ENCODE measurements at regions not wholly inside any gene's neighbourhood (a gene's known extent, or its start where the extent isn't known, plus 50 kb on each side); places are given as distances from the start of the nearest gene placed in this dataset.
"Not testable (repeated sequence)": the region's sequence is repeated elsewhere in the genome, so short reads cannot be mapped to it uniquely, and the experiment has no call there.

DNA sequence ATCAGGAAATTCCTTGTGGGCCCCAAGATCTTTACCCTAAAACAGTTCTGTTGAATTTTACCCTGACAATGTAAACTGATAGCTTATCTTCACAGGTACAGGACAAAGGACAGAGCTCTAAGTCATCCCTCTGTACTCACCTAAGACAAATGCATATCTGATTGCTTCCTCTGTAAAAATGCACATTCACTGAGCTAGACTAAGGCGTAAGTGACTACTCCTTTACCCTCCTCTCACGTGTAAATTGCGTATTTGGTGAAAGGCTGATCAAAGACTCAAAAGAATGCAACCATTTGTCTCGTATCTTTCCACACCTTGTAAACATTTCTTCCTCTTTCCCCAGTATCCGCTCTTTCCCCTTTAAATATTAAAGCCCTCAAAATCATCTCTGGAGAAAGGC is 80.6 kb upstream of the LRCH1 start (continued):
- TF ChIP-seq, protein P1, sequence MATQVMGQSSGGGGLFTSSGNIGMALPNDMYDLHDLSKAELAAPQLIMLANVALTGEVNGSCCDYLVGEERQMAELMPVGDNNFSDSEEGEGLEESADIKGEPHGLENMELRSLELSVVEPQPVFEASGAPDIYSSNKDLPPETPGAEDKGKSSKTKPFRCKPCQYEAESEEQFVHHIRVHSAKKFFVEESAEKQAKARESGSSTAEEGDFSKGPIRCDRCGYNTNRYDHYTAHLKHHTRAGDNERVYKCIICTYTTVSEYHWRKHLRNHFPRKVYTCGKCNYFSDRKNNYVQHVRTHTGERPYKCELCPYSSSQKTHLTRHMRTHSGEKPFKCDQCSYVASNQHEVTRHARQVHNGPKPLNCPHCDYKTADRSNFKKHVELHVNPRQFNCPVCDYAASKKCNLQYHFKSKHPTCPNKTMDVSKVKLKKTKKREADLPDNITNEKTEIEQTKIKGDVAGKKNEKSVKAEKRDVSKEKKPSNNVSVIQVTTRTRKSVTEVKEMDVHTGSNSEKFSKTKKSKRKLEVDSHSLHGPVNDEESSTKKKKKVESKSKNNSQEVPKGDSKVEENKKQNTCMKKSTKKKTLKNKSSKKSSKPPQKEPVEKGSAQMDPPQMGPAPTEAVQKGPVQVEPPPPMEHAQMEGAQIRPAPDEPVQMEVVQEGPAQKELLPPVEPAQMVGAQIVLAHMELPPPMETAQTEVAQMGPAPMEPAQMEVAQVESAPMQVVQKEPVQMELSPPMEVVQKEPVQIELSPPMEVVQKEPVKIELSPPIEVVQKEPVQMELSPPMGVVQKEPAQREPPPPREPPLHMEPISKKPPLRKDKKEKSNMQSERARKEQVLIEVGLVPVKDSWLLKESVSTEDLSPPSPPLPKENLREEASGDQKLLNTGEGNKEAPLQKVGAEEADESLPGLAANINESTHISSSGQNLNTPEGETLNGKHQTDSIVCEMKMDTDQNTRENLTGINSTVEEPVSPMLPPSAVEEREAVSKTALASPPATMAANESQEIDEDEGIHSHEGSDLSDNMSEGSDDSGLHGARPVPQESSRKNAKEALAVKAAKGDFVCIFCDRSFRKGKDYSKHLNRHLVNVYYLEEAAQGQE (IDR thresholded peaks at IDR 0.05) = no peak
- TF ChIP-seq SP1 (IDR thresholded peaks at IDR 0.05) (no peak), YY1 (IDR thresholded peaks at IDR 0.05) (no peak)

DNA sequence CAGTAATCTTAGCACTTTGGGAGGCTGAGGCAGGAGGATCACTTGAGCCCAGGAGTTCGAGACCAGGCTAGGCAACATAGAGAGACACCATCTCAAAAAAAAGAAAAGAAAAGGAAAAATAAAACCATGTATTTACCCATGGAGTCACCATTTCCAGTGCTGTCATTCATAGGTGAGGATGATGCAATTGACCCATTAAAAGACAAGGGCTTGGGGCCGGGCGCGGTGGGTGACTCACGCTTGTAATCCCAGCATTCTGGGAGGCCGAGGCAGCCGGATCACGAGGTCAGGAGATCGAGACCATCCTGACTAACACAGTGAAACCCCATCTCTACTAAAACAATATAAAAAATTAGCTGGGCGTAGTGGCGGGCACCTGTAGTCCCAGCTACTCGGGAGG is 82.6 kb upstream of the RUBCNL start:
- not testable (repeated sequence) for H3K9me3 ChIP-seq (ENCODE audit: control insufficient read depth in 4 of 4, low read length in 3 of 4); H3K4me1 ChIP-seq (ENCODE audit: control insufficient read depth in 4 of 4, insufficient read depth in 4 of 4, low read length in 3 of 4); H3K9ac ChIP-seq (ENCODE audit: low read depth in 1 of 2, low read length in 2 of 2); H3K4me3 ChIP-seq (ENCODE audit: low read depth in 1 of 3, low read length in 3 of 3); DNase-seq (ENCODE audit: low spot score); H3K27ac ChIP-seq (ENCODE audit: low read depth in 1 of 2, low read length in 2 of 2); H3K36me3 ChIP-seq (ENCODE audit: control insufficient read depth in 4 of 4, insufficient read depth in 3 of 4, low read depth in 1 of 4, low read length in 3 of 4); H3K27me3 ChIP-seq (ENCODE audit: control insufficient read depth in 4 of 4, insufficient read depth in 4 of 4, low read length in 3 of 4)
- 95% methylated on average over 12 of the region's 12 CpGs for WGBS

DNA sequence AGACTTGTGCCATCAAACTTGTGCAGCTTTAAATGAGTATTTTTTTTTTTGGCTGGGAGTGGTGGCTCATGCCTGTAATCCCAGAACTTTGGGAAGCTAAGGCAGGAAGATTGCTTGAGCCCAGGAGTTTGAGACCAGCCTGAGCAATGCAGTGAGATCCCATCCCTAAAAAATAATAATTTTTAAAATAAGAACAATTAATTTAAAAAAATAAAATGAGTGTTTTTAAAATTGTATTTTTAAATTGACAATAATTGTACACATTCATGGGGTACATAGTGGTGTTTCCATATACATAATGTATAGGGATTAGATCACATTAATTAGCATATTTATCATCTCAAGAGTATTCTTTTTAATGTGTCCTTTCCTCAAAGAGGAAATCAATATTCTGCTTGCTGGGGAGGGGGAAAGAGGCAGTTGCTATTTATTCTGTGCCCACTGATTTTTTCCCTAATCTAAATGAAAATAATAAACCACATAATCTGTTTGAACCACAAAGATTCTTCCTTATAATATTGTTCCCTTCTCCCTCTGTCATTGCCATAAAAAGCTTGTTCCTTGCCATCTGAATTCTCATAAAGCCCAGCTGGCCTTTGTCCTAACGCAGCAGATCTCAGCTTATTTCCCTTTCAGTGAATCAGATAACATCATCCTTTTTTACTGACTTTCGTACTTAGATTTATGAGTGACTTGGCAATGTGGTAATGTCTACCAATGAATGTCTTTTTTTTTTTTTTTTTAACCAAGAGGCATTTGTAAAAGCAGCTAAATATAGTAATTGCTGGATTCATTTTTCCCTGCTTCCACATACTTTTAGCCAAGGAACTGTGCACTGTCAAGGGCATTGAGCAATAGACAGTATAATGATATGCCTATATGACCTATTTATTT is 81.8 kb upstream of the RUBCNL start:
- WGBS = 53% methylated on average over 2 of the region's 2 CpGs
- no peak for TF ChIP-seq TAF1 (conservative IDR thresholded peaks at IDR 0.05)
- TF ChIP-seq NR2F2 (IDR thresholded peaks at IDR 0.05) = no peak
- TF ChIP-seq, protein P2, sequence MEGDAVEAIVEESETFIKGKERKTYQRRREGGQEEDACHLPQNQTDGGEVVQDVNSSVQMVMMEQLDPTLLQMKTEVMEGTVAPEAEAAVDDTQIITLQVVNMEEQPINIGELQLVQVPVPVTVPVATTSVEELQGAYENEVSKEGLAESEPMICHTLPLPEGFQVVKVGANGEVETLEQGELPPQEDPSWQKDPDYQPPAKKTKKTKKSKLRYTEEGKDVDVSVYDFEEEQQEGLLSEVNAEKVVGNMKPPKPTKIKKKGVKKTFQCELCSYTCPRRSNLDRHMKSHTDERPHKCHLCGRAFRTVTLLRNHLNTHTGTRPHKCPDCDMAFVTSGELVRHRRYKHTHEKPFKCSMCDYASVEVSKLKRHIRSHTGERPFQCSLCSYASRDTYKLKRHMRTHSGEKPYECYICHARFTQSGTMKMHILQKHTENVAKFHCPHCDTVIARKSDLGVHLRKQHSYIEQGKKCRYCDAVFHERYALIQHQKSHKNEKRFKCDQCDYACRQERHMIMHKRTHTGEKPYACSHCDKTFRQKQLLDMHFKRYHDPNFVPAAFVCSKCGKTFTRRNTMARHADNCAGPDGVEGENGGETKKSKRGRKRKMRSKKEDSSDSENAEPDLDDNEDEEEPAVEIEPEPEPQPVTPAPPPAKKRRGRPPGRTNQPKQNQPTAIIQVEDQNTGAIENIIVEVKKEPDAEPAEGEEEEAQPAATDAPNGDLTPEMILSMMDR (IDR thresholded peaks at IDR 0.05; ENCODE audit: low read depth, low read length, missing input control) = no peak
- TF ChIP-seq RXRA (IDR thresholded peaks at IDR 0.05) = no peak
- TF ChIP-seq SP1 (IDR thresholded peaks at IDR 0.05) = no peak
- no peak for TF ChIP-seq GABPA (IDR thresholded peaks at IDR 0.05 in 1 of 2, conservative IDR thresholded peaks at IDR 0.05 in 1 of 2)
- no peak for TF ChIP-seq RAD21 (IDR thresholded peaks at IDR 0.05)
- TF ChIP-seq, protein P1 (IDR thresholded peaks at IDR 0.05) = no peak
- Histone ChIP-seq H3K27me3 (ENCODE audit: control insufficient read depth in 4 of 4, insufficient read depth in 4 of 4, low read length in 3 of 4) (no peaks in the 10 kb centered on the region), H3K36me3 (ENCODE audit: control insufficient read depth in 4 of 4, insufficient read depth in 3 of 4, low read depth in 1 of 4, low read length in 3 of 4) (no peaks in the 10 kb centered on the region), H3K27ac (ENCODE audit: low read depth in 1 of 2, low read length in 2 of 2) (no peak overlapping the region), H3K9me3 (ENCODE audit: control insufficient read depth in 4 of 4, low read length in 3 of 4) (no peaks in the 10 kb centered on the region), H3K4me1 (ENCODE audit: control insufficient read depth in 4 of 4, insufficient read depth in 4 of 4, low read length in 3 of 4) (no peaks in the 10 kb centered on the region), H3K9ac (ENCODE audit: low read depth in 1 of 2, low read length in 2 of 2) (no peak overlapping the region), H3K4me3 (ENCODE audit: low read depth in 1 of 3, low read length in 3 of 3) (no peak overlapping the region)
- no peak for DNase-seq (ENCODE audit: low spot score)

DNA sequence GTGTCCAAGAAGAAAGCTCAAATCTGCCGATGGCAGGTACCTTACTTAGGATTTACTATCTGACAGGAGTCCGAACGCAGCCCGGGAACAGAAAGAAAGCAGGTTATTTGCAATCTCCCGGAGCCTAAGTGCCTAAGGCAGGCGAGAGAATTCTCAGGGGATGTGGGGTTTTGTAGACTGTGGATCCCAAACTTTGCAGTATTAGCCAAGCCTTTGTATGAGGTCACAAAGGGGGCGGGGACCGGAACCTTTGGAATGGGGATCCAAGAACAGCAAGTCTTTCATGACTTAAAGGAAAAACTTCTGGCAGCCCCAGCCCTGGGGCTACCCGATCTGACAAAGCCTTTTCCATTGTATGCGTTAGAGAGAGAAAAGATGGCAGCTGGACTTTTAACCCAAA is 80.6 kb upstream of the RUBCNL start:
- not testable (repeated sequence) for H3K4me1 ChIP-seq (ENCODE audit: control insufficient read depth in 4 of 4, insufficient read depth in 4 of 4, low read length in 3 of 4); H3K9me3 ChIP-seq (ENCODE audit: control insufficient read depth in 4 of 4, low read length in 3 of 4); H3K27ac ChIP-seq (ENCODE audit: low read depth in 1 of 2, low read length in 2 of 2); DNase-seq (ENCODE audit: low spot score); H3K36me3 ChIP-seq (ENCODE audit: control insufficient read depth in 4 of 4, insufficient read depth in 3 of 4, low read depth in 1 of 4, low read length in 3 of 4); H3K9ac ChIP-seq (ENCODE audit: low read depth in 1 of 2, low read length in 2 of 2); H3K27me3 ChIP-seq (ENCODE audit: control insufficient read depth in 4 of 4, insufficient read depth in 4 of 4, low read length in 3 of 4); H3K4me3 ChIP-seq (ENCODE audit: low read depth in 1 of 3, low read length in 3 of 3)
- 83% methylated on average over 10 of the region's 10 CpGs for WGBS

DNA sequence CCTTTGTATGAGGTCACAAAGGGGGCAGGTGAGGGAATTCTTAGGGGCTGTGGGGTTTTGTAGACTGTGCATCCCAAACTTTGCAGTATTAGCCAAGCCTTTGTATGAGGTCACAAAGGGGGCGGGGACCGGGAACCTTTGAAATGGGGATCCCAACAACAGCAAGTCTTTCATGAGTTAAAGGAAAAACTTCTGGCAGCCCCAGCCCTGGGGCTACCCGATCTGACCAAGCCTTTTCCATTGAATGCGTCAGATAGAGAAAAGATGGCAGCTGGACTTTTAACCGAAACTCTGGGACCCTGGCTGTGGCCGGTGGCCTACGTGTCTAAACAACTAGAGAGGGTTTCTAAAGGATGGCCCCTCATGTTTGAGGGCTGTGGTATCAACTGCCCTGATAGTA is 79.0 kb upstream of the RUBCNL start:
- not testable (repeated sequence) for H3K4me3 ChIP-seq (ENCODE audit: low read depth in 1 of 3, low read length in 3 of 3); H3K4me1 ChIP-seq (ENCODE audit: control insufficient read depth in 4 of 4, insufficient read depth in 4 of 4, low read length in 3 of 4); H3K9ac ChIP-seq (ENCODE audit: low read depth in 1 of 2, low read length in 2 of 2); H3K9me3 ChIP-seq (ENCODE audit: control insufficient read depth in 4 of 4, low read length in 3 of 4); H3K27me3 ChIP-seq (ENCODE audit: control insufficient read depth in 4 of 4, insufficient read depth in 4 of 4, low read length in 3 of 4); H3K27ac ChIP-seq (ENCODE audit: low read depth in 1 of 2, low read length in 2 of 2); DNase-seq (ENCODE audit: low spot score); H3K36me3 ChIP-seq (ENCODE audit: control insufficient read depth in 4 of 4, insufficient read depth in 3 of 4, low read depth in 1 of 4, low read length in 3 of 4)
- WGBS = 72% methylated on average over 7 of the region's 7 CpGs
